DND-41 (cell line): ENCODE measurements at regions not wholly inside any gene's neighbourhood (a gene's known extent, or its start where the extent isn't known, plus 50 kb on each side); places are given as distances from the start of the nearest gene placed in this dataset.

Experiments used
- EZH2 ChIP-seq: IDR thresholded peaks from 3 replicates; pipeline ENCODE4 v1.6.1; 2012; ENCODE audit warnings: borderline replicate concordance, low read depth, mild to moderate bottlenecking, moderate library complexity, low read length, inconsistent platforms; ENCODE audit not compliant: severe bottlenecking
- TF ChIP-seq, protein P1 (sequence below): IDR thresholded peaks from 2 replicates; pipeline ENCODE4 v1.5.1; 2012; ENCODE audit warnings: borderline replicate concordance, low read length, moderate library complexity, mild to moderate bottlenecking; ENCODE audit not compliant: poor library complexity, severe bottlenecking; ENCODE audit errors: extremely low read depth

DNA sequence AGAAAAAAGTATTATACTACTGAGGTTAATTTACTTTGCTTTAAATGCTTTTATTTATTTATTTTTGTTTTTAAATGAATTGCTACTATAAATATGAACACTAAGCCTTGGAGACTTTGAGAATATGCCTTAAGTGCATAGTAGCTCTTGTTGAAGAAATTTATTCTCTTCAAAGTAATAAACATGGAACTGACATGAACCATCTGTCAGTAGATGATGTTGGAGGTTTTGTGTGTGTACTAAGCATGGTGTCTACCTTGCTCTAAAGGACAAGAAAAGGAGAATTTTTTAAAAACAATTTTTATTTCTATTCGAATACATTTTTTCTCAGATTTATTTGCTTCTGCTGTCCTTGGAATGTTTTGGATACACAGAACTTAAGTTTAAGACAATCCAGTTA is 81.1 kb upstream of the PDZRN3 start:
- TF ChIP-seq, protein P1, sequence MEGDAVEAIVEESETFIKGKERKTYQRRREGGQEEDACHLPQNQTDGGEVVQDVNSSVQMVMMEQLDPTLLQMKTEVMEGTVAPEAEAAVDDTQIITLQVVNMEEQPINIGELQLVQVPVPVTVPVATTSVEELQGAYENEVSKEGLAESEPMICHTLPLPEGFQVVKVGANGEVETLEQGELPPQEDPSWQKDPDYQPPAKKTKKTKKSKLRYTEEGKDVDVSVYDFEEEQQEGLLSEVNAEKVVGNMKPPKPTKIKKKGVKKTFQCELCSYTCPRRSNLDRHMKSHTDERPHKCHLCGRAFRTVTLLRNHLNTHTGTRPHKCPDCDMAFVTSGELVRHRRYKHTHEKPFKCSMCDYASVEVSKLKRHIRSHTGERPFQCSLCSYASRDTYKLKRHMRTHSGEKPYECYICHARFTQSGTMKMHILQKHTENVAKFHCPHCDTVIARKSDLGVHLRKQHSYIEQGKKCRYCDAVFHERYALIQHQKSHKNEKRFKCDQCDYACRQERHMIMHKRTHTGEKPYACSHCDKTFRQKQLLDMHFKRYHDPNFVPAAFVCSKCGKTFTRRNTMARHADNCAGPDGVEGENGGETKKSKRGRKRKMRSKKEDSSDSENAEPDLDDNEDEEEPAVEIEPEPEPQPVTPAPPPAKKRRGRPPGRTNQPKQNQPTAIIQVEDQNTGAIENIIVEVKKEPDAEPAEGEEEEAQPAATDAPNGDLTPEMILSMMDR: no peak
- TF ChIP-seq EZH2: no peak
